Epithelial cell of proximal tubule (primary cell): ENCODE measurements at regions not wholly inside any gene's neighbourhood (a gene's known extent, or its start where the extent isn't known, plus 50 kb on each side); places are given as distances from the start of the nearest gene placed in this dataset.

Experiments
- DNase-seq: peaks from one replicate; pipeline ENCODE4 v3.0.0-alpha.2; 2011; ENCODE audit warnings: low read depth
- H3K4me3 ChIP-seq: 2 replicates; pipeline ENCODE4 v1.5.1; 2011; ENCODE audit warnings: low read depth, mild to moderate bottlenecking, low read length
- TF ChIP-seq, protein P1 (sequence below): conservative IDR thresholded peaks from 2 replicates; pipeline ENCODE4 v1.5.1; 2012; ENCODE audit warnings: low read depth, mild to moderate bottlenecking, low read length

DNA sequence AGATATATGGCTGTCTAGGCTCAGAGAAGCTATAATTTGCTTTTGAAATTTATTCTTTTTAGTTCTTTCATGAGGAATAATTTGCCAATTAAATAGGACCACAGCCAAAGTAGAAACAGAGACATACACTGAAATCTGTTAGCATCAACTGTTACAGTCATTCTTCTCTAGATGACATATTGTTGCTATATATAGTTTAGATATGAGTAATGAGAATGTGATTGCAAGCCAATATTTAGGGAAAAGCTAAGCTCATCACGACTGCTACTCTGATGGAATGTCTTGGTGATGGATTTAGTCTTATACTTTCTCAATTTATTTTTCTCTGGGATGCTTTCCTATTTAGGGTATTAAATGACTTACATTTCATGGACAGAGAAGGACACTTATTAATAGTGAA is 259.1 kb downstream of the LNPK start:
- no peak for DNase-seq
- TF ChIP-seq, protein P1, sequence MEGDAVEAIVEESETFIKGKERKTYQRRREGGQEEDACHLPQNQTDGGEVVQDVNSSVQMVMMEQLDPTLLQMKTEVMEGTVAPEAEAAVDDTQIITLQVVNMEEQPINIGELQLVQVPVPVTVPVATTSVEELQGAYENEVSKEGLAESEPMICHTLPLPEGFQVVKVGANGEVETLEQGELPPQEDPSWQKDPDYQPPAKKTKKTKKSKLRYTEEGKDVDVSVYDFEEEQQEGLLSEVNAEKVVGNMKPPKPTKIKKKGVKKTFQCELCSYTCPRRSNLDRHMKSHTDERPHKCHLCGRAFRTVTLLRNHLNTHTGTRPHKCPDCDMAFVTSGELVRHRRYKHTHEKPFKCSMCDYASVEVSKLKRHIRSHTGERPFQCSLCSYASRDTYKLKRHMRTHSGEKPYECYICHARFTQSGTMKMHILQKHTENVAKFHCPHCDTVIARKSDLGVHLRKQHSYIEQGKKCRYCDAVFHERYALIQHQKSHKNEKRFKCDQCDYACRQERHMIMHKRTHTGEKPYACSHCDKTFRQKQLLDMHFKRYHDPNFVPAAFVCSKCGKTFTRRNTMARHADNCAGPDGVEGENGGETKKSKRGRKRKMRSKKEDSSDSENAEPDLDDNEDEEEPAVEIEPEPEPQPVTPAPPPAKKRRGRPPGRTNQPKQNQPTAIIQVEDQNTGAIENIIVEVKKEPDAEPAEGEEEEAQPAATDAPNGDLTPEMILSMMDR: no peak
- no peak overlapping the region for H3K4me3 ChIP-seq

DNA sequence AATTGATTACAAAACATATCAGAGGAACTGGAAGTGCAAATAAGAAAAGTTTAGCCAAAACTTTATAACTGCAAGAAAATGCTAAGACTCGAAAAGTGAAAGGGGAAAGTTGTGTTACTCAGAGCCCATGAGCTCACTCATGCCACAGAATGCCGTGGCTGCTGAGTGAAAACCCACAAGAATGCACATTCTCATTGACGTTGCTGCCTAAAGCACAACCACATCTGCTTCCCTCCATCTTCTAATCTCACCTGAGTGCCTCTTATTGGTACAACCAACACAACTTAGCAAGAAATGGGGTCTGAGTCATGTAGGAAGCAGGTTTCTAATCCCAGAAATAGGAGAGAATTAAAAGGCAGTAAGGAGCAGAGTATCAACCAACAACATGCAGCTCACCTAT is 259.7 kb downstream of the LNPK start:
- no peak for DNase-seq
- no peak overlapping the region for H3K4me3 ChIP-seq
- TF ChIP-seq, protein P1: no peak

GRCh38 chr2:175741164-175741563 is 260.9 kb downstream of the LNPK start:
- no peak overlapping the region for H3K4me3 ChIP-seq
- TF ChIP-seq, protein P1: no peak
- DNase-seq: no peak

DNA sequence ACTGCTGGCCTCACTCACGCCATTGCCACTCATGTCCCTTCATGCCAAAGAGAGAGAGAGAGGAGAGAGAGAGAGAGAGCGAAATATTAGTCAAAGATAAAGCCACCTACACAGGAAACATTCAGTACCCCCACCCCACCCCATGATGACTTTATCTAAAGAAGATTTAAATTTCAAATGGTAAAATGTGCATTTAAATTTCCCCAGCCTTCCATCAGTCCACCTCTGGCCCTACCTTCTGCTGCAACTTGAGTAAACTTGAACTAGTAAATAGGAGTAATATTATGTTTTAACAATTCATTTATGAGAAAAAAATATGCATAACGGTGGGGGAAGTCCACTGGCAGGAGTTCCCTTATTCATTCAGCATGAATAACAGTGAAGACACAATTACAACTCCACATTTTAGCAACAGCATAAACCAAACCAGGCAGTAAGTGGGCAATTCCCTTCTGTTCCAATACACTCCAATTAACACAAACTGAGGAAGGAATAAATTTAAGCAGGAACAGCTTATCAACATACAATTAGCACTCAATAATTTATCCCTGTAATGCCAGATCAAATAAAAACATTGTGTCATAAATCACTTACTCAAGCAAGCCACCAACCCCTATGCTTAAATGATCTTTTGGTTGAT is 264.2 kb downstream of the LNPK start:
- DNase-seq: no peak
- no peak overlapping the region for H3K4me3 ChIP-seq
- TF ChIP-seq, protein P1: no peak

DNA sequence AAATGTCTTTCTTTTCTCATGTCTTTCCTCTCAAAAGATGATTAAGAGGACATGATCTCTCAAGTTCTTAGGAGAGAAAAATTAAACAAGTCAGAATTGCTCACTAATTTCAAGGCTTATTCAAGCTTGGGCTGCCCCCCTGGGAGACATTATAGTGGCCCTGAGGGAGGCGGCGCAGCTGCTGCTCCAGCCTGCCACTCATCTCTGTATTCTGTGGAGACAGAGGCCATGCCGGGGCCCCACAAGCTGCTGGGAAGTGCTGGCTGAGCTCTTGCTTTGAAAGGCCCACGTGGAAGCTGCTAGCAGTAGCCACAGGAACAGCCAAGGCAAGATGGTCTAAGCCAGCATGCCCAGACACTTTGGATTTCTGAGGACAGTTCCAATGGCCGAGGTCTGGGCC is 267.4 kb downstream of the LNPK start:
- H3K4me3 ChIP-seq: no peak overlapping the region
- no peak for DNase-seq
- TF ChIP-seq, protein P1: no peak

- no peak overlapping the region for H3K4me3 ChIP-seq
- no peak for DNase-seq
- TF ChIP-seq, protein P1: no peak
These were observed 269.5 kb downstream of the LNPK start for GRCh38 chr2:175732531-175732930.

- TF ChIP-seq, protein P1: no peak
- DNase-seq: no peak
- H3K4me3 ChIP-seq: no peak overlapping the region
These were observed 272.0 kb downstream of the LNPK start for GRCh38 chr2:175730050-175730449.
